ENCODE measurements at regions not wholly inside any gene's neighbourhood (a gene's known extent, or its start where the extent isn't known, plus 50 kb on each side); places are given as distances from the start of the nearest gene placed in this dataset.
"Not testable (repeated sequence)": the region's sequence is repeated elsewhere in the genome, so short reads cannot be mapped to it uniquely, and the experiment has no call there.

GRCh38 chr21:38088916-38089762 is 167.7 kb upstream of the KCNJ15 start:
- H3K27ac ChIP-seq, result no peak overlapping the region
- no peak for TF ChIP-seq CTCF (IDR thresholded peaks at IDR 0.05)
- no peak for TF ChIP-seq ZFX (IDR thresholded peaks at IDR 0.05; ENCODE audit: borderline replicate concordance)

- TF ChIP-seq ZFX (IDR thresholded peaks at IDR 0.05; ENCODE audit: borderline replicate concordance) (no peak), CTCF (IDR thresholded peaks at IDR 0.05) (no peak)
- no peak overlapping the region for H3K27ac ChIP-seq
Observed at GRCh38 chr21:38089763-38090046, 167.1 kb upstream of the KCNJ15 start.

GRCh38 chr21:38091061-38091460 is 165.7 kb upstream of the KCNJ15 start:
- H3K27ac ChIP-seq, result not testable (repeated sequence)

- TF ChIP-seq ZFX (IDR thresholded peaks at IDR 0.05; ENCODE audit: borderline replicate concordance) (no peak), CTCF (IDR thresholded peaks at IDR 0.05) (no peak)
- H3K27ac ChIP-seq, result no peak overlapping the region
Observed at GRCh38 chr21:38092051-38092450, 164.7 kb upstream of the KCNJ15 start.

GRCh38 chr21:38095220-38095619 is 161.6 kb upstream of the KCNJ15 start:
- H3K27ac ChIP-seq, result no peak overlapping the region
- no peak for TF ChIP-seq ZFX (IDR thresholded peaks at IDR 0.05; ENCODE audit: borderline replicate concordance)
- no peak for TF ChIP-seq CTCF (IDR thresholded peaks at IDR 0.05)

- TF ChIP-seq ZFX (IDR thresholded peaks at IDR 0.05; ENCODE audit: borderline replicate concordance) (no peak), CTCF (IDR thresholded peaks at IDR 0.05) (no peak)
- H3K27ac ChIP-seq, result no peak overlapping the region
Observed at GRCh38 chr21:38097789-38098188, 159.0 kb upstream of the KCNJ15 start.

GRCh38 chr21:38112219-38112789 is 144.5 kb upstream of the KCNJ15 start:
- no peak overlapping the region for H3K27ac ChIP-seq
- TF ChIP-seq ZFX (IDR thresholded peaks at IDR 0.05; ENCODE audit: borderline replicate concordance) (no peak), CTCF (IDR thresholded peaks at IDR 0.05) (no peak)

Data from 22Rv1 (cell line).